Sigmoid colon (tissue), 6 donors: ENCODE measurements at regions not wholly inside any gene's neighbourhood (a gene's known extent, or its start where the extent isn't known, plus 50 kb on each side); places are given as distances from the start of the nearest gene placed in this dataset.
"Not testable (repeated sequence)": the region's sequence is repeated elsewhere in the genome, so short reads cannot be mapped to it uniquely, and the experiment has no call there.

Experiments used
- DNase-seq: peaks from one replicate; pipeline ENCODE4 v3.0.0-alpha.2; 2019
- H3K27ac ChIP-seq, 4 donors: fragments of 200-600 bp; sonication (generic); one replicate each; pipeline ENCODE4 v1.5.1; 2016 to 2019; ENCODE audit warnings: mild to moderate bottlenecking in 1 of 4
- H3K27me3 ChIP-seq, 3 donors: fragments of 200-600 bp; sonication (generic); one replicate each; pipeline ENCODE4 v1.5.1; 2019; ENCODE audit warnings: mild to moderate bottlenecking in 1 of 3
- H3K36me3 ChIP-seq, 4 donors: fragments of 200-600 bp; sonication (generic); one replicate each; pipeline ENCODE4 v1.5.1; 2016 to 2019
- H3K4me1 ChIP-seq, 4 donors: fragments of 200-600 bp; sonication (generic); one replicate each; pipeline ENCODE4 v1.5.1; 2017 to 2019
- H3K4me3 ChIP-seq, 4 donors: fragments of 200-600 bp; sonication (generic); one replicate each; pipeline ENCODE4 v1.5.1; 2017 to 2019; ENCODE audit warnings: mild to moderate bottlenecking in 2 of 4, moderate library complexity in 1 of 4
- H3K9me3 ChIP-seq, 4 donors: fragments of 200-600 bp in 3 of 4; sonication (generic) in 3 of 4; one replicate each; pipeline versions ENCODE4 v1.5.1 to v1.6.1; 2013 to 2019
- CTCF ChIP-seq, 4 experiments: fragments of 450-650 bp in 3 of 4; fragments of 200-600 bp in 1 of 4; IDR thresholded peaks; one replicate each; pipeline ENCODE4 v1.5.1; 2016 to 2019; ENCODE audit warnings: antibody characterized with exemption in 4 of 4, mild to moderate bottlenecking in 3 of 4, moderate library complexity in 2 of 4
- EP300 ChIP-seq, 4 donors: sonication (generic); formaldehyde crosslinking; IDR thresholded peaks; one replicate each; pipeline ENCODE4 v1.6.1; 2017; ENCODE audit warnings: antibody characterized with exemption in 4 of 4
- POLR2A ChIP-seq, 2 donors: fragments of 450-650 bp; IDR thresholded peaks; one replicate each; pipeline ENCODE4 v1.6.1; 2016; ENCODE audit warnings: antibody characterized with exemption in 2 of 2, mild to moderate bottlenecking in 2 of 2, moderate library complexity in 2 of 2
- POLR2AphosphoS5 ChIP-seq, 4 donors: sonication (generic); formaldehyde crosslinking; IDR thresholded peaks; one replicate each; pipeline ENCODE4 v1.6.1; 2017; ENCODE audit warnings: antibody characterized with exemption in 4 of 4
- WGBS, 2 donors: extraction: QIAGEN DNeasy Blood & Tissue Kit; methylation state at CpG; one replicate each; pipeline ENCODE4 v1.1.7; 2013; 5-methylcytosine and 5-hydroxymethylcytosine counted together
- intact Hi-C: fragments of 100-400 bp; cut with DNase I; formaldehyde crosslinking; loops from one replicate; pipeline ENCODE4 v1.15.1; 2023
- donor health status: healthy with polysubstance abuse.
- donor health status: healthy.

- H3K27me3 ChIP-seq, H3K36me3 ChIP-seq, H3K4me3 ChIP-seq, intact Hi-C loops, H3K4me1 ChIP-seq, H3K27ac ChIP-seq, DNase-seq: not testable (repeated sequence)
- H3K9me3 ChIP-seq = peaks cover 0 to 16% (median 6%) of the 10 kb centered on the region in 4 donors
- WGBS, 2 donors = 84 to 87% methylated on average over 33 of the region's 33 CpGs
Measured at GRCh38 chr21:9836547-9836946, 684.8 kb upstream of the TPTE start.

GRCh38 chr21:9837001-9837400 lies 684.4 kb upstream of the TPTE start:
- DNase-seq, H3K27me3 ChIP-seq, intact Hi-C loops, H3K27ac ChIP-seq, H3K36me3 ChIP-seq, H3K4me1 ChIP-seq, H3K4me3 ChIP-seq: not testable (repeated sequence)
- H3K9me3 ChIP-seq = peaks cover 0 to 16% (median 6%) of the 10 kb centered on the region in 4 donors
- WGBS, 2 donors = 84 to 87% methylated on average over 18 of the region's 18 CpGs

- H3K9me3 ChIP-seq = peaks cover 0 to 16% (median 6%) of the 10 kb centered on the region in 4 donors
- intact Hi-C loops, H3K4me3 ChIP-seq, H3K4me1 ChIP-seq, H3K27ac ChIP-seq, H3K36me3 ChIP-seq, H3K27me3 ChIP-seq: not testable (repeated sequence)
- WGBS, 2 donors = 83 to 85% methylated on average over 21 of the region's 21 CpGs
- peak; percentile 60 for DNase-seq
Measured at GRCh38 chr21:9837526-9837925, 683.9 kb upstream of the TPTE start.

GRCh38 chr21:9837946-9838737 lies 683.2 kb upstream of the TPTE start:
- DNase-seq = peak; percentile 66
- Histone ChIP-seq H3K27me3 (no peaks in the 10 kb centered on the region), H3K27ac (no peak overlapping the region), H3K9me3 (peaks cover 0 to 16% (median 6%) of the 10 kb centered on the region in 4 donors), H3K4me3 (no peak overlapping the region), H3K4me1 (no peaks in the 10 kb centered on the region), H3K36me3 (no peaks in the 10 kb centered on the region)
- WGBS, 2 donors = 83 to 91% methylated on average over 44 of the region's 44 CpGs
- TF ChIP-seq POLR2AphosphoS5 (IDR thresholded peaks at IDR 0.05) = no peak
- TF ChIP-seq POLR2A (IDR thresholded peaks at IDR 0.05) = no peak
- TF ChIP-seq EP300 (IDR thresholded peaks at IDR 0.05) = no peak
- no peak for TF ChIP-seq CTCF (IDR thresholded peaks at IDR 0.05)
- intact Hi-C loops = no loop called here

- Histone ChIP-seq H3K27ac (no peak overlapping the region), H3K36me3 (no peaks in the 10 kb centered on the region), H3K4me3 (no peak overlapping the region), H3K27me3 (no peaks in the 10 kb centered on the region), H3K9me3 (peaks cover 0 to 16% (median 6%) of the 10 kb centered on the region in 4 donors), H3K4me1 (no peaks in the 10 kb centered on the region)
- TF ChIP-seq EP300 (IDR thresholded peaks at IDR 0.05) (no peak), POLR2AphosphoS5 (IDR thresholded peaks at IDR 0.05) (no peak), POLR2A (IDR thresholded peaks at IDR 0.05) (no peak), CTCF (IDR thresholded peaks at IDR 0.05) (no peak)
- WGBS, 2 donors = 76 to 84% methylated on average over 47 of the region's 47 CpGs
- intact Hi-C loops = no loop called here
- peak; percentile 70 for DNase-seq
Measured at GRCh38 chr21:9838738-9839642, 682.4 kb upstream of the TPTE start.

- H3K27ac ChIP-seq, intact Hi-C loops, H3K27me3 ChIP-seq, H3K36me3 ChIP-seq, H3K4me1 ChIP-seq, DNase-seq, H3K4me3 ChIP-seq: not testable (repeated sequence)
- WGBS, 2 donors = 72 to 83% methylated on average over 1 of the region's 1 CpG
- peaks cover 0 to 13% (median 2%) of the 10 kb centered on the region in 4 donors for H3K9me3 ChIP-seq
Measured at GRCh38 chr21:9844106-9844505, 677.3 kb upstream of the TPTE start.

GRCh38 chr21:9847511-9847910 lies 673.9 kb upstream of the TPTE start:
- DNase-seq, H3K36me3 ChIP-seq, H3K4me3 ChIP-seq, H3K27ac ChIP-seq, H3K4me1 ChIP-seq, intact Hi-C loops, H3K27me3 ChIP-seq: not testable (repeated sequence)
- WGBS, 2 donors = 70 to 75% methylated on average over 7 of the region's 7 CpGs
- H3K9me3 ChIP-seq = peaks cover 0 to 18% (median 0%) of the 10 kb centered on the region in 4 donors

- DNase-seq, H3K36me3 ChIP-seq, H3K27me3 ChIP-seq, H3K4me3 ChIP-seq, H3K27ac ChIP-seq, H3K4me1 ChIP-seq, intact Hi-C loops: not testable (repeated sequence)
- H3K9me3 ChIP-seq = peaks cover 0 to 13% (median 0%) of the 10 kb centered on the region in 4 donors
- WGBS, 2 donors = 41 to 53% methylated on average over 2 of the region's 2 CpGs
Measured at GRCh38 chr21:9851166-9851565, 670.2 kb upstream of the TPTE start.

GRCh38 chr21:9851695-9852094 lies 669.7 kb upstream of the TPTE start:
- H3K4me3 ChIP-seq = not testable (repeated sequence)

GRCh38 chr21:9857563-9857962 lies 663.8 kb upstream of the TPTE start:
- H3K36me3 ChIP-seq, H3K27ac ChIP-seq, intact Hi-C loops, H3K27me3 ChIP-seq, H3K4me3 ChIP-seq, DNase-seq, H3K9me3 ChIP-seq, H3K4me1 ChIP-seq: not testable (repeated sequence)
- WGBS, 2 donors = 66 to 71% methylated on average over 9 of the region's 9 CpGs

More at GRCh38 chr21:9851695-9852094, 669.7 kb upstream of the TPTE start:
- H3K27ac ChIP-seq, H3K4me1 ChIP-seq, H3K36me3 ChIP-seq, intact Hi-C loops, H3K27me3 ChIP-seq, DNase-seq: not testable (repeated sequence)
- 59 to 67% methylated on average over 6 of the region's 7 CpGs for WGBS, 2 donors
- H3K9me3 ChIP-seq = peaks cover 0 to 13% (median 0%) of the 10 kb centered on the region in 4 donors
